ENCODE measurements at regions not wholly inside any gene's neighbourhood (a gene's known extent, or its start where the extent isn't known, plus 50 kb on each side); places are given as distances from the start of the nearest gene placed in this dataset.

DNA sequence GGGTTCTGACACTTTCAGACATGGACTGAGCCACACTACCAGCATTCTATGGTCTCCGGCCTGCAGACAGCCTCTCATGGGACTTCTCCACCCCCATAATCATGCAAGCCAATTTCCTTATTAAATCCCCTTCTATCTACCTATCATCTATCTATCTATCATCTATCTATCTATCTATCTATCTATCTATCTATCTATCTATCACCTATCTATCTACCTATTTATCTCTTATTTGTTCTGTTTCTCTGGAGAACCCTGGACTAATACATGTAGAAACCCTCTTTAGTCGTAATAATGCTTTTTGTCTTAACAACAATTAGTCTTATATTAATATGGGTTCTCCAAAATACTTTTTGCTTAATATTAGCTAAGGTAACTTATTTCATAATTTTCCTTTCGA lies 174.1 kb upstream of the PRSS16 start:
- Histone ChIP-seq H3K4me3 (no peak overlapping the region), H3K4me2 (no peak overlapping the region), H2AFZ (no peak overlapping the region), H4K20me1 (replicated peaks; ENCODE audit: insufficient read depth) (no peaks in the 10 kb centered on the region), H3K27ac (ENCODE audit: low read depth) (no peak overlapping the region), H3F3A (replicated peaks; ENCODE audit: low read depth) (no peaks in the 10 kb centered on the region), H3K9me2 (ENCODE audit: insufficient read depth) (no peaks in the 10 kb centered on the region), H3K79me2 (replicated peaks; ENCODE audit: insufficient read depth) (no peaks in the 10 kb centered on the region), H3K27me3 (ENCODE audit: insufficient read depth) (no peaks in the 10 kb centered on the region), H3K36me3 (ENCODE audit: insufficient read depth) (no peaks in the 10 kb centered on the region), H3K4me1 (ENCODE audit: insufficient read depth) (no peaks in the 10 kb centered on the region)
- H3K4me3 Mint-ChIP-seq = no peak overlapping the region
- no peaks in the 10 kb centered on the region for H3K9me3 Mint-ChIP-seq
- TF ChIP-seq, protein P1, sequence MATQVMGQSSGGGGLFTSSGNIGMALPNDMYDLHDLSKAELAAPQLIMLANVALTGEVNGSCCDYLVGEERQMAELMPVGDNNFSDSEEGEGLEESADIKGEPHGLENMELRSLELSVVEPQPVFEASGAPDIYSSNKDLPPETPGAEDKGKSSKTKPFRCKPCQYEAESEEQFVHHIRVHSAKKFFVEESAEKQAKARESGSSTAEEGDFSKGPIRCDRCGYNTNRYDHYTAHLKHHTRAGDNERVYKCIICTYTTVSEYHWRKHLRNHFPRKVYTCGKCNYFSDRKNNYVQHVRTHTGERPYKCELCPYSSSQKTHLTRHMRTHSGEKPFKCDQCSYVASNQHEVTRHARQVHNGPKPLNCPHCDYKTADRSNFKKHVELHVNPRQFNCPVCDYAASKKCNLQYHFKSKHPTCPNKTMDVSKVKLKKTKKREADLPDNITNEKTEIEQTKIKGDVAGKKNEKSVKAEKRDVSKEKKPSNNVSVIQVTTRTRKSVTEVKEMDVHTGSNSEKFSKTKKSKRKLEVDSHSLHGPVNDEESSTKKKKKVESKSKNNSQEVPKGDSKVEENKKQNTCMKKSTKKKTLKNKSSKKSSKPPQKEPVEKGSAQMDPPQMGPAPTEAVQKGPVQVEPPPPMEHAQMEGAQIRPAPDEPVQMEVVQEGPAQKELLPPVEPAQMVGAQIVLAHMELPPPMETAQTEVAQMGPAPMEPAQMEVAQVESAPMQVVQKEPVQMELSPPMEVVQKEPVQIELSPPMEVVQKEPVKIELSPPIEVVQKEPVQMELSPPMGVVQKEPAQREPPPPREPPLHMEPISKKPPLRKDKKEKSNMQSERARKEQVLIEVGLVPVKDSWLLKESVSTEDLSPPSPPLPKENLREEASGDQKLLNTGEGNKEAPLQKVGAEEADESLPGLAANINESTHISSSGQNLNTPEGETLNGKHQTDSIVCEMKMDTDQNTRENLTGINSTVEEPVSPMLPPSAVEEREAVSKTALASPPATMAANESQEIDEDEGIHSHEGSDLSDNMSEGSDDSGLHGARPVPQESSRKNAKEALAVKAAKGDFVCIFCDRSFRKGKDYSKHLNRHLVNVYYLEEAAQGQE (IDR thresholded peaks at IDR 0.05; ENCODE audit: unreplicated experiment) = no peak
- no peak for TF ChIP-seq EZH2phosphoT487 (IDR thresholded peaks at IDR 0.05; ENCODE audit: unreplicated experiment)
- TF ChIP-seq, protein P2, sequence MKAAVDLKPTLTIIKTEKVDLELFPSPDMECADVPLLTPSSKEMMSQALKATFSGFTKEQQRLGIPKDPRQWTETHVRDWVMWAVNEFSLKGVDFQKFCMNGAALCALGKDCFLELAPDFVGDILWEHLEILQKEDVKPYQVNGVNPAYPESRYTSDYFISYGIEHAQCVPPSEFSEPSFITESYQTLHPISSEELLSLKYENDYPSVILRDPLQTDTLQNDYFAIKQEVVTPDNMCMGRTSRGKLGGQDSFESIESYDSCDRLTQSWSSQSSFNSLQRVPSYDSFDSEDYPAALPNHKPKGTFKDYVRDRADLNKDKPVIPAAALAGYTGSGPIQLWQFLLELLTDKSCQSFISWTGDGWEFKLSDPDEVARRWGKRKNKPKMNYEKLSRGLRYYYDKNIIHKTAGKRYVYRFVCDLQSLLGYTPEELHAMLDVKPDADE (IDR thresholded peaks at IDR 0.05) = no peak
- no peak for TF ChIP-seq ZNF331 (CRISPR knock-in tag; IDR thresholded peaks at IDR 0.05; ENCODE audit: low read depth)
- no peak for TF ChIP-seq STAT1 (IDR thresholded peaks at IDR 0.05; ENCODE audit: unreplicated experiment)
- no peak for TF ChIP-seq EZH2 (IDR thresholded peaks at IDR 0.05; ENCODE audit: low read depth, unreplicated experiment)
- TF ChIP-seq, protein P3, sequence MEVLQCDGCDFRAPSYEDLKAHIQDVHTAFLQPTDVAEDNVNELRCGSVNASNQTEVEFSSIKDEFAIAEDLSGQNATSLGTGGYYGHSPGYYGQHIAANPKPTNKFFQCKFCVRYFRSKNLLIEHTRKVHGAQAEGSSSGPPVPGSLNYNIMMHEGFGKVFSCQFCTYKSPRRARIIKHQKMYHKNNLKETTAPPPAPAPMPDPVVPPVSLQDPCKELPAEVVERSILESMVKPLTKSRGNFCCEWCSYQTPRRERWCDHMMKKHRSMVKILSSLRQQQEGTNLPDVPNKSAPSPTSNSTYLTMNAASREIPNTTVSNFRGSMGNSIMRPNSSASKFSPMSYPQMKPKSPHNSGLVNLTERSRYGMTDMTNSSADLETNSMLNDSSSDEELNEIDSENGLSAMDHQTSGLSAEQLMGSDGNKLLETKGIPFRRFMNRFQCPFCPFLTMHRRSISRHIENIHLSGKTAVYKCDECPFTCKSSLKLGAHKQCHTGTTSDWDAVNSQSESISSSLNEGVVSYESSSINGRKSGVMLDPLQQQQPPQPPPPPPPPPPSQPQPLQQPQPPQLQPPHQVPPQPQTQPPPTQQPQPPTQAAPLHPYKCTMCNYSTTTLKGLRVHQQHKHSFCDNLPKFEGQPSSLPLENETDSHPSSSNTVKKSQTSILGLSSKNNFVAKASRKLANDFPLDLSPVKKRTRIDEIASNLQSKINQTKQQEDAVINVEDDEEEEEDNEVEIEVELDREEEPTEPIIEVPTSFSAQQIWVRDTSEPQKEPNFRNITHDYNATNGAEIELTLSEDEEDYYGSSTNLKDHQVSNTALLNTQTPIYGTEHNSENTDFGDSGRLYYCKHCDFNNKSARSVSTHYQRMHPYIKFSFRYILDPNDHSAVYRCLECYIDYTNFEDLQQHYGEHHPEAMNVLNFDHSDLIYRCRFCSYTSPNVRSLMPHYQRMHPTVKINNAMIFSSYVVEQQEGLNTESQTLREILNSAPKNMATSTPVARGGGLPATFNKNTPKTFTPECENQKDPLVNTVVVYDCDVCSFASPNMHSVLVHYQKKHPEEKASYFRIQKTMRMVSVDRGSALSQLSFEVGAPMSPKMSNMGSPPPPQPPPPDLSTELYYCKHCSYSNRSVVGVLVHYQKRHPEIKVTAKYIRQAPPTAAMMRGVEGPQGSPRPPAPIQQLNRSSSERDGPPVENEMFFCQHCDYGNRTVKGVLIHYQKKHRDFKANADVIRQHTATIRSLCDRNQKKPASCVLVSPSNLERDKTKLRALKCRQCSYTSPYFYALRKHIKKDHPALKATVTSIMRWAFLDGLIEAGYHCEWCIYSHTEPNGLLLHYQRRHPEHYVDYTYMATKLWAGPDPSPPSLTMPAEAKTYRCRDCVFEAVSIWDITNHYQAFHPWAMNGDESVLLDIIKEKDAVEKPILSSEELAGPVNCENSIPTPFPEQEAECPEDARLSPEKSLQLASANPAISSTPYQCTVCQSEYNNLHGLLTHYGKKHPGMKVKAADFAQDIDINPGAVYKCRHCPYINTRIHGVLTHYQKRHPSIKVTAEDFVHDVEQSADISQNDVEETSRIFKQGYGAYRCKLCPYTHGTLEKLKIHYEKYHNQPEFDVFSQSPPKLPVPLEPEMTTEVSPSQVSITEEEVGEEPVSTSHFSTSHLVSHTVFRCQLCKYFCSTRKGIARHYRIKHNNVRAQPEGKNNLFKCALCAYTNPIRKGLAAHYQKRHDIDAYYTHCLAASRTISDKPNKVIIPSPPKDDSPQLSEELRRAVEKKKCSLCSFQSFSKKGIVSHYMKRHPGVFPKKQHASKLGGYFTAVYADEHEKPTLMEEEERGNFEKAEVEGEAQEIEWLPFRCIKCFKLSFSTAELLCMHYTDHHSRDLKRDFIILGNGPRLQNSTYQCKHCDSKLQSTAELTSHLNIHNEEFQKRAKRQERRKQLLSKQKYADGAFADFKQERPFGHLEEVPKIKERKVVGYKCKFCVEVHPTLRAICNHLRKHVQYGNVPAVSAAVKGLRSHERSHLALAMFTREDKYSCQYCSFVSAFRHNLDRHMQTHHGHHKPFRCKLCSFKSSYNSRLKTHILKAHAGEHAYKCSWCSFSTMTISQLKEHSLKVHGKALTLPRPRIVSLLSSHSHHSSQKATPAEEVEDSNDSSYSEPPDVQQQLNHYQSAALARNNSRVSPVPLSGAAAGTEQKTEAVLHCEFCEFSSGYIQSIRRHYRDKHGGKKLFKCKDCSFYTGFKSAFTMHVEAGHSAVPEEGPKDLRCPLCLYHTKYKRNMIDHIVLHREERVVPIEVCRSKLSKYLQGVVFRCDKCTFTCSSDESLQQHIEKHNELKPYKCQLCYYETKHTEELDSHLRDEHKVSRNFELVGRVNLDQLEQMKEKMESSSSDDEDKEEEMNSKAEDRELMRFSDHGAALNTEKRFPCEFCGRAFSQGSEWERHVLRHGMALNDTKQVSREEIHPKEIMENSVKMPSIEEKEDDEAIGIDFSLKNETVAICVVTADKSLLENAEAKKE (CRISPR knock-in tag; IDR thresholded peaks at IDR 0.05) = no peak
- no peak for TF ChIP-seq CREB1 (CRISPR knock-in tag; IDR thresholded peaks at IDR 0.05; ENCODE audit: low read depth)
- no peak for TF ChIP-seq POLR2AphosphoS5 (IDR thresholded peaks at IDR 0.05; ENCODE audit: low read depth)
- TF ChIP-seq JUNB (IDR thresholded peaks at IDR 0.05; ENCODE audit: unreplicated experiment) = no peak
- TF ChIP-seq, protein P4, sequence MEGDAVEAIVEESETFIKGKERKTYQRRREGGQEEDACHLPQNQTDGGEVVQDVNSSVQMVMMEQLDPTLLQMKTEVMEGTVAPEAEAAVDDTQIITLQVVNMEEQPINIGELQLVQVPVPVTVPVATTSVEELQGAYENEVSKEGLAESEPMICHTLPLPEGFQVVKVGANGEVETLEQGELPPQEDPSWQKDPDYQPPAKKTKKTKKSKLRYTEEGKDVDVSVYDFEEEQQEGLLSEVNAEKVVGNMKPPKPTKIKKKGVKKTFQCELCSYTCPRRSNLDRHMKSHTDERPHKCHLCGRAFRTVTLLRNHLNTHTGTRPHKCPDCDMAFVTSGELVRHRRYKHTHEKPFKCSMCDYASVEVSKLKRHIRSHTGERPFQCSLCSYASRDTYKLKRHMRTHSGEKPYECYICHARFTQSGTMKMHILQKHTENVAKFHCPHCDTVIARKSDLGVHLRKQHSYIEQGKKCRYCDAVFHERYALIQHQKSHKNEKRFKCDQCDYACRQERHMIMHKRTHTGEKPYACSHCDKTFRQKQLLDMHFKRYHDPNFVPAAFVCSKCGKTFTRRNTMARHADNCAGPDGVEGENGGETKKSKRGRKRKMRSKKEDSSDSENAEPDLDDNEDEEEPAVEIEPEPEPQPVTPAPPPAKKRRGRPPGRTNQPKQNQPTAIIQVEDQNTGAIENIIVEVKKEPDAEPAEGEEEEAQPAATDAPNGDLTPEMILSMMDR (conservative IDR thresholded peaks at IDR 0.05; ENCODE audit: low read depth in 2 of 2) = no peak
- no peak for TF ChIP-seq ZNF114 (CRISPR knock-in tag; IDR thresholded peaks at IDR 0.05)
- no peak for TF ChIP-seq NANOG (IDR thresholded peaks at IDR 0.05; ENCODE audit: borderline replicate concordance)
- no peaks in the 10 kb centered on the region; the same call in 2 of the 3 replicates for H3K4me1 Mint-ChIP-seq
- no peak for DNase-seq (ENCODE audit: low spot score)
- no peak for ATAC-seq
- no peak overlapping the region for H3K27ac Mint-ChIP-seq
- H3K27me3 Mint-ChIP-seq (ENCODE audit: insufficient read depth, low read depth, poor library complexity) = no peaks in the 10 kb centered on the region
- no peaks in the 10 kb centered on the region for H3K36me3 Mint-ChIP-seq (ENCODE audit: low read depth)
